ENCODE measurements at regions not wholly inside any gene's neighbourhood (a gene's known extent, or its start where the extent isn't known, plus 50 kb on each side); places are given as distances from the start of the nearest gene placed in this dataset.
A peak's percentile ranks its signal among the peaks of the same experiment; 100 is the strongest.

- POLR2A ChIA-PET: no interaction called here
- peaks cover 11% of the 10 kb centered on the region for H3K27me3 Mint-ChIP-seq
- no peak for ATAC-seq (ENCODE audit: low read depth)
- no peak for TF ChIP-seq EZH2 (IDR thresholded peaks at IDR 0.05; ENCODE audit: borderline replicate concordance, insufficient read depth, low read depth, low read length, poor library complexity, severe bottlenecking)
- no peak for TF ChIP-seq CTCF (IDR thresholded peaks at IDR 0.05)
- Histone ChIP-seq H3K27me3 (replicated peaks in 1 of 4; ENCODE audit: control extremely low read depth in 1 of 4, control insufficient read depth in 3 of 4, insufficient read depth in 4 of 4, low read length in 3 of 4) (peaks cover 0 to 6% (median 0%) of the 10 kb centered on the region in 4 experiments), H3K4me2 (replicated peaks; ENCODE audit: low read depth, low read length, poor library complexity, severe bottlenecking) (no peak overlapping the region), H3K4me1 (ENCODE audit: control insufficient read depth in 2 of 2, insufficient read depth in 2 of 2, low read length in 2 of 2) (no peaks in the 10 kb centered on the region), H3K9ac (ENCODE audit: low read length) (no peak overlapping the region), H3K27ac (ENCODE audit: low read length in 2 of 2) (no peak overlapping the region), H4K20me1 (ENCODE audit: control insufficient read depth, insufficient read depth, low read length, poor library complexity, severe bottlenecking) (no peaks in the 10 kb centered on the region), H3K4me3 (ENCODE audit: control extremely low read depth in 1 of 5, extremely low read depth in 1 of 5, insufficient read depth in 1 of 5, low read depth in 2 of 5, low read length in 4 of 5) (no peak overlapping the region), H3K79me2 (ENCODE audit: control insufficient read depth, insufficient read depth, low read length) (no peaks in the 10 kb centered on the region), H3K36me3 (replicated peaks in 1 of 2; ENCODE audit: control extremely low read depth in 1 of 2, control insufficient read depth in 1 of 2, extremely low read depth in 1 of 2, insufficient read depth in 2 of 2, low read length in 1 of 2) (no peaks in the 10 kb centered on the region), H3K9me3 (ENCODE audit: control extremely low read depth in 1 of 3, control insufficient read depth in 2 of 3, insufficient read depth in 1 of 3, low read length in 2 of 3) (no peaks in the 10 kb centered on the region), H2AFZ (ENCODE audit: insufficient read depth, low read depth, low read length, poor library complexity, severe bottlenecking) (no peak overlapping the region)
- 78% methylated on average over 3 of the region's 4 CpGs for WGBS (ENCODE audit: insufficient coverage)
- CTCF ChIA-PET: interaction anchor here (0.5 to 15.8 kb wide), 58 partner anchors 8 to 1454 kb away, joined by 3 to 453 read pairs (median 5); partner anchors contain the start of genes JMJD1C, NRBF2 and REEP3
- H3K27ac Mint-ChIP-seq: no peak overlapping the region
- no peaks in the 10 kb centered on the region for H3K9me3 Mint-ChIP-seq (ENCODE audit: insufficient read depth)
- peaks cover 7% of the 10 kb centered on the region for H3K4me1 Mint-ChIP-seq
- H3K4me3 Mint-ChIP-seq: no peak overlapping the region
- intact Hi-C loops (cut with micrococcal nuclease): loop anchor here (10.0 kb wide), 1 partner anchor 255 kb away; the partner anchor contains the start of gene JMJD1C
- DNase-seq: no peak
These were observed 198.1 kb downstream of the REEP3 start for GRCh38 chr10:63719226-63719856.

GRCh38 chr10:63720072-63720537 is 198.9 kb downstream of the REEP3 start:
- CTCF ChIA-PET: interaction anchor here (0.5 to 15.8 kb wide), 76 partner anchors 8 to 1969 kb away, joined by 3 to 453 read pairs (median 4); partner anchors contain the start of genes JMJD1C, NRBF2 and REEP3
- POLR2A ChIA-PET: interaction anchor here (0.7 kb wide), 1 partner anchor 199 kb away, joined by 3 read pairs; the partner anchor contains the start of gene REEP3
- Histone ChIP-seq H3K36me3 (replicated peaks in 1 of 2; ENCODE audit: control extremely low read depth in 1 of 2, control insufficient read depth in 1 of 2, extremely low read depth in 1 of 2, insufficient read depth in 2 of 2, low read length in 1 of 2) (no peaks in the 10 kb centered on the region), H3K4me1 (ENCODE audit: control insufficient read depth in 2 of 2, insufficient read depth in 2 of 2, low read length in 2 of 2) (no peaks in the 10 kb centered on the region), H3K9me3 (ENCODE audit: control extremely low read depth in 1 of 3, control insufficient read depth in 2 of 3, insufficient read depth in 1 of 3, low read length in 2 of 3) (no peaks in the 10 kb centered on the region), H2AFZ (ENCODE audit: insufficient read depth, low read depth, low read length, poor library complexity, severe bottlenecking) (no peak overlapping the region), H3K4me3 (ENCODE audit: control extremely low read depth in 1 of 5, extremely low read depth in 1 of 5, insufficient read depth in 1 of 5, low read depth in 2 of 5, low read length in 4 of 5) (no peak overlapping the region), H3K4me2 (replicated peaks; ENCODE audit: low read depth, low read length, poor library complexity, severe bottlenecking) (no peak overlapping the region), H4K20me1 (ENCODE audit: control insufficient read depth, insufficient read depth, low read length, poor library complexity, severe bottlenecking) (no peaks in the 10 kb centered on the region), H3K27ac (ENCODE audit: low read length in 2 of 2) (no peak overlapping the region), H3K27me3 (replicated peaks in 1 of 4; ENCODE audit: control extremely low read depth in 1 of 4, control insufficient read depth in 3 of 4, insufficient read depth in 4 of 4, low read length in 3 of 4) (peaks cover 0 to 13% (median 2%) of the 10 kb centered on the region in 4 experiments), H3K9ac (ENCODE audit: low read length) (no peak overlapping the region), H3K79me2 (ENCODE audit: control insufficient read depth, insufficient read depth, low read length) (no peaks in the 10 kb centered on the region)
- Mint-ChIP-seq H3K4me3 (no peak overlapping the region), H3K9me3 (ENCODE audit: insufficient read depth) (no peaks in the 10 kb centered on the region), H3K4me1 (peaks cover 7% of the 10 kb centered on the region), H3K27me3 (peaks cover 13% of the 10 kb centered on the region), H3K27ac (no peak overlapping the region)
- intact Hi-C loops (cut with micrococcal nuclease): loop anchor here (1.0 to 2.0 kb wide), 4 partner anchors 91 to 554 kb away; no protein-coding TSS in a partner anchor
- WGBS (ENCODE audit: insufficient coverage): no CpG with 5 or more reads among the region's 6 CpGs
- ATAC-seq (ENCODE audit: low read depth) (peak; percentile 94), DNase-seq (peak; percentile 76)
- TF ChIP-seq EZH2 (IDR thresholded peaks at IDR 0.05; ENCODE audit: borderline replicate concordance, insufficient read depth, low read depth, low read length, poor library complexity, severe bottlenecking) (no peak), CTCF (IDR thresholded peaks at IDR 0.05) (peak; percentile 100)

Measured in B cell (primary cell).